ENCODE measurements at regions not wholly inside any gene's neighbourhood (a gene's known extent, or its start where the extent isn't known, plus 50 kb on each side); places are given as distances from the start of the nearest gene placed in this dataset.
"Not testable (repeated sequence)": the region's sequence is repeated elsewhere in the genome, so short reads cannot be mapped to it uniquely, and the experiment has no call there.

- Histone ChIP-seq H3K36me3 (no peaks in the 10 kb centered on the region), H3K27me3 (ENCODE audit: insufficient read depth, low read depth, severe bottlenecking) (no peaks in the 10 kb centered on the region), H3K9me3 (ENCODE audit: severe bottlenecking) (no peaks in the 10 kb centered on the region), H3K4me3 (ENCODE audit: low read depth, low read length) (no peak overlapping the region), H3K27ac (no peak overlapping the region)
- DNase-seq, result no peak
- TF ChIP-seq CTCF (IDR thresholded peaks at IDR 0.05; ENCODE audit: low read depth, low read length), result no peak
Measured at GRCh38 chr3:102714567-102714966, 279.8 kb downstream of the ZPLD1 start.

GRCh38 chr3:102715030-102715697 lies 280.3 kb downstream of the ZPLD1 start:
- no peak for TF ChIP-seq CTCF (IDR thresholded peaks at IDR 0.05; ENCODE audit: low read depth, low read length)

GRCh38 chr3:102718651-102719050 lies 283.8 kb downstream of the ZPLD1 start:
- no peak for DNase-seq
- H3K4me3 ChIP-seq (ENCODE audit: low read depth, low read length), result no peak overlapping the region
- no peaks in the 10 kb centered on the region for H3K9me3 ChIP-seq (ENCODE audit: severe bottlenecking)
- H3K27me3 ChIP-seq (ENCODE audit: insufficient read depth, low read depth, severe bottlenecking), result no peaks in the 10 kb centered on the region
- H3K36me3 ChIP-seq, result no peaks in the 10 kb centered on the region
- no peak overlapping the region for H3K27ac ChIP-seq
- TF ChIP-seq CTCF (IDR thresholded peaks at IDR 0.05; ENCODE audit: low read depth, low read length), result no peak

More at GRCh38 chr3:102715030-102715697, 280.3 kb downstream of the ZPLD1 start:
- DNase-seq, result no peak
- H3K36me3 ChIP-seq, result no peaks in the 10 kb centered on the region
- H3K27ac ChIP-seq, result no peak overlapping the region
- H3K9me3 ChIP-seq (ENCODE audit: severe bottlenecking), result no peaks in the 10 kb centered on the region
- H3K27me3 ChIP-seq (ENCODE audit: insufficient read depth, low read depth, severe bottlenecking), result no peaks in the 10 kb centered on the region
- H3K4me3 ChIP-seq (ENCODE audit: low read depth, low read length), result no peak overlapping the region

GRCh38 chr3:102722317-102722716 lies 287.5 kb downstream of the ZPLD1 start:
- no peak for TF ChIP-seq CTCF (IDR thresholded peaks at IDR 0.05; ENCODE audit: low read depth, low read length)
- Histone ChIP-seq H3K36me3 (no peaks in the 10 kb centered on the region), H3K4me3 (ENCODE audit: low read depth, low read length) (no peak overlapping the region), H3K9me3 (ENCODE audit: severe bottlenecking) (no peaks in the 10 kb centered on the region), H3K27me3 (ENCODE audit: insufficient read depth, low read depth, severe bottlenecking) (no peaks in the 10 kb centered on the region), H3K27ac (no peak overlapping the region)
- no peak for DNase-seq

GRCh38 chr3:102727340-102727739 lies 292.5 kb downstream of the ZPLD1 start:
- Histone ChIP-seq H3K27me3 (ENCODE audit: insufficient read depth, low read depth, severe bottlenecking) (no peaks in the 10 kb centered on the region), H3K36me3 (no peaks in the 10 kb centered on the region), H3K27ac (no peak overlapping the region), H3K9me3 (ENCODE audit: severe bottlenecking) (no peaks in the 10 kb centered on the region), H3K4me3 (ENCODE audit: low read depth, low read length) (no peak overlapping the region)
- TF ChIP-seq CTCF (IDR thresholded peaks at IDR 0.05; ENCODE audit: low read depth, low read length), result no peak
- DNase-seq, result no peak

- not testable (repeated sequence) for DNase-seq; H3K27me3 ChIP-seq (ENCODE audit: insufficient read depth, low read depth, severe bottlenecking); H3K9me3 ChIP-seq (ENCODE audit: severe bottlenecking); H3K27ac ChIP-seq; H3K4me3 ChIP-seq (ENCODE audit: low read depth, low read length); H3K36me3 ChIP-seq
Measured at GRCh38 chr3:102732581-102732980, 297.8 kb downstream of the ZPLD1 start.
